ENCODE measurements at regions not wholly inside any gene's neighbourhood (a gene's known extent, or its start where the extent isn't known, plus 50 kb on each side); places are given as distances from the start of the nearest gene placed in this dataset.

DNA sequence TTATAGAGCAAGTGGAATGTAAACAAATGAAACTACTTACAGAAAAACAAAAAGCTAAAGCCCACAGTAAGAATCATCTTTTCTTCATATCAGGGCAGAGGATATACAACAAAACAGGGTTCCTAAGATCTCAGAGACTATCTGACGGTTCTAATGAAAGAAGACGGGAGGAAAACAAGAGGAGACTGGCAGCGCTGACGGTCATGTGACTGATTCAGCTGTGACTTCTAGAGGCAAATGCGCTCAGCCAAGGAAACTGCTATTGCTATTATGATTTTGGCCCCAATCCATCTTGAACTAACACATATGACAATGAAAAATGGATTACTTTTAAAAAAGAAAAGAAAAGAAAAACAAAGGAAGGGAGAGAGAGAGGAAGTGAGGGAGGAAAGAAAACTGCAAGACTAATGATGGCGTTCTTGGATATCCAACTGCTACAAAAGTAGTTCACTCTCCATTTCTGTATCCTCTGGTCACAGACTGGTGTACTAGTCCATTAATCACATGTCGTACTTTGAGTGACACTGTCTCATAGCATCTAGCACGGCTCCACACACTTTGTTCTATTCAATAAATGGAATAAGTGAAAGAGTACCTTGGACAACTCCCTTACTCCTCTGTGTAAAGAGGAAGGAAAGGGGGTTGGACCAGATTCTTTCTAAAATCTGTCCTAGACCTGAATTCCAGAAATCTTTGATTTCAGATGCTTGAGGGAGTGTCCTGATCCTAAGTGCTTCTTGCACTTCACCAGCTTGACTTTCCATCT, 119.3 kb downstream of the DAD1 start:
- no peak overlapping the region for H2AFZ ChIP-seq (ENCODE audit: low read length)
- H3K4ac ChIP-seq (replicated peaks; ENCODE audit: insufficient read length, low read depth, low read length), result no peak overlapping the region
- no peak overlapping the region for H3K56ac ChIP-seq (replicated peaks; ENCODE audit: insufficient read length, low read depth, low read length)
- H2BK5ac ChIP-seq (ENCODE audit: low read depth, low read length), result no peak overlapping the region
- no peak overlapping the region for H4K8ac ChIP-seq (ENCODE audit: extremely low read depth, insufficient read depth, low read length)
- no peaks in the 10 kb centered on the region for H3K79me2 ChIP-seq (ENCODE audit: control insufficient read depth in 1 of 2, insufficient read depth in 2 of 2, low read length in 2 of 2)
- DNase-seq (ENCODE audit: low read depth in 1 of 2, low spot score in 2 of 2) (no peak), FAIRE-seq (no peak)
- H3K14ac ChIP-seq (ENCODE audit: insufficient read length), result no peak overlapping the region
- no peaks in the 10 kb centered on the region for H4K20me1 ChIP-seq (replicated peaks in 1 of 2; ENCODE audit: control insufficient read depth in 1 of 2, insufficient read depth in 2 of 2, low read length in 2 of 2)
- H3K9me3 ChIP-seq (ENCODE audit: insufficient read depth in 2 of 2, low read depth in 1 of 2, low read length in 1 of 2), result no peaks in the 10 kb centered on the region
- no peaks in the 10 kb centered on the region for H3K23me2 ChIP-seq (ENCODE audit: low read depth, low read length)
- H2BK12ac ChIP-seq (ENCODE audit: low read depth, low read length), result no peak overlapping the region
- POLR2A ChIA-PET (ENCODE audit: partially characterized antibody), result no interaction called here
- no peak overlapping the region for H3K9ac ChIP-seq (replicated peaks in 1 of 4; ENCODE audit: extremely low read depth in 1 of 4, low read depth in 3 of 4, low read length in 3 of 4)
- CTCF ChIA-PET (ENCODE audit: partially characterized antibody), result interaction anchor here (1.0 to 7.7 kb wide), 7 partner anchors 10 to 155 kb away, joined by 3 to 142 read pairs (median 12); no protein-coding TSS in a partner anchor
- no peaks in the 10 kb centered on the region for H3K27me3 ChIP-seq (replicated peaks in 1 of 4; ENCODE audit: control insufficient read depth in 3 of 4, extremely low read depth in 1 of 4, insufficient read depth in 3 of 4, low read length in 3 of 4)
- no peak overlapping the region for H4K91ac ChIP-seq (replicated peaks; ENCODE audit: insufficient read length, low read length)
- H2BK20ac ChIP-seq (ENCODE audit: low read length), result no peak overlapping the region
- no peak overlapping the region for H4K5ac ChIP-seq (ENCODE audit: insufficient read length, low read depth, low read length)
- no peak overlapping the region for H2BK15ac ChIP-seq (ENCODE audit: low read length)
- H3K36me3 ChIP-seq (ENCODE audit: control insufficient read depth in 2 of 4, insufficient read depth in 4 of 4, low read length in 3 of 4), result no peaks in the 10 kb centered on the region
- H3K4me2 ChIP-seq (ENCODE audit: insufficient read depth in 1 of 2, low read depth in 2 of 2, low read length in 2 of 2), result no peak overlapping the region
- H3K23ac ChIP-seq (ENCODE audit: insufficient read length), result no peak overlapping the region
- no peak overlapping the region for H3K27ac ChIP-seq (ENCODE audit: low read depth, low read length)
- H3K79me1 ChIP-seq (ENCODE audit: low read depth, low read length), result no peaks in the 10 kb centered on the region
- H3K4me3 ChIP-seq (ENCODE audit: extremely low read depth in 1 of 4, insufficient read depth in 2 of 4, low read depth in 3 of 4, low read length in 4 of 4), result no peak overlapping the region
- peaks cover 0 to 4% (median under 1%) of the 10 kb centered on the region in 4 experiments; a peak in 2 of 7 replicates for H3K4me1 ChIP-seq (replicated peaks in 1 of 4; ENCODE audit: control insufficient read depth in 3 of 4, insufficient read depth in 4 of 4, low read length in 3 of 4)
- 82% methylated on average over 8 of the region's 8 CpGs; no CpG with 5 or more reads in 1 of the 2 experiments for WGBS, 2 experiments (ENCODE audit: extremely low coverage in 1 of 2, insufficient coverage in 1 of 2, insufficient read length in 1 of 2, insufficient replicate concordance in 2 of 2, low coverage in 1 of 2, low lambda C conversion rate in 2 of 2, missing lambda C conversion rate in 1 of 2)
- H3K18ac ChIP-seq (ENCODE audit: extremely low read depth, low read length), result no peak overlapping the region
- H2BK120ac ChIP-seq (replicated peaks; ENCODE audit: low read depth, low read length), result no peak overlapping the region
- H2AK5ac ChIP-seq (ENCODE audit: low read depth, low read length), result no peak overlapping the region
- no peak for TF ChIP-seq GTF2F1 (IDR thresholded peaks at IDR 0.05; ENCODE audit: borderline replicate concordance, low read depth, low read length)
- TF ChIP-seq FOSL1 (IDR thresholded peaks at IDR 0.05; ENCODE audit: insufficient read depth, low read depth, low read length), result no peak
- TF ChIP-seq, protein P1, sequence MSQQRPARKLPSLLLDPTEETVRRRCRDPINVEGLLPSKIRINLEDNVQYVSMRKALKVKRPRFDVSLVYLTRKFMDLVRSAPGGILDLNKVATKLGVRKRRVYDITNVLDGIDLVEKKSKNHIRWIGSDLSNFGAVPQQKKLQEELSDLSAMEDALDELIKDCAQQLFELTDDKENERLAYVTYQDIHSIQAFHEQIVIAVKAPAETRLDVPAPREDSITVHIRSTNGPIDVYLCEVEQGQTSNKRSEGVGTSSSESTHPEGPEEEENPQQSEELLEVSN (IDR thresholded peaks at IDR 0.05), result no peak
- no peak for TF ChIP-seq CTCF (IDR thresholded peaks at IDR 0.05; ENCODE audit: control extremely low read depth in 1 of 3, insufficient read depth in 1 of 3, low read depth in 1 of 3, low read length in 3 of 3)
- no peak for TF ChIP-seq NRF1 (IDR thresholded peaks at IDR 0.05; ENCODE audit: low read depth, low read length)
- no peak for TF ChIP-seq SP1 (IDR thresholded peaks at IDR 0.05; ENCODE audit: low read depth, low read length)
- no peak for TF ChIP-seq TAF7 (optimal IDR thresholded peaks at IDR 0.05; ENCODE audit: borderline replicate concordance, low read depth, low read length)
- no peak for TF ChIP-seq SRF (IDR thresholded peaks at IDR 0.05; ENCODE audit: low read depth, low read length)
- no peak for TF ChIP-seq POU5F1 (IDR thresholded peaks at IDR 0.05; ENCODE audit: low read depth, low read length)
- no peak for TF ChIP-seq BACH1 (IDR thresholded peaks at IDR 0.05; ENCODE audit: low read length)
